CD14-positive monocyte (primary cell): ENCODE measurements at regions not wholly inside any gene's neighbourhood (a gene's known extent, or its start where the extent isn't known, plus 50 kb on each side); places are given as distances from the start of the nearest gene placed in this dataset.

Experiments used
- DNase-seq, 3 donors: peaks; one replicate each; pipeline ENCODE4 v3.0.0-alpha.2; 2011 to 2022
- H2AFZ ChIP-seq: 2 replicates; pipeline ENCODE4 v1.6.0; 2012; ENCODE audit warnings: mild to moderate bottlenecking, low read depth, low read length, inconsistent platforms; ENCODE audit not compliant: insufficient read depth, poor library complexity, severe bottlenecking
- H3K27ac ChIP-seq, 2 donors: 1 replicate in 1 of 2; 2 replicates in 1 of 2; pipeline ENCODE4 v1.5.1; 2012 to 2013; ENCODE audit warnings: low read length in 2 of 2, control low read depth in 1 of 2, inconsistent platforms in 1 of 2, low read depth in 1 of 2, mild to moderate bottlenecking in 1 of 2
- H3K27me3 ChIP-seq, 2 donors: one replicate each; pipeline versions ENCODE4 v1.6.0 to v1.6.1; 2011 to 2013; ENCODE audit warnings: low read length in 2 of 2; ENCODE audit not compliant: control insufficient read depth in 2 of 2, insufficient read depth in 2 of 2
- H3K36me3 ChIP-seq, 2 donors: replicated peaks in 1 of 2; 1 replicate in 1 of 2; 2 replicates in 1 of 2; pipeline versions ENCODE4 v1.5.1 to v1.6.1; 2012 to 2013; ENCODE audit warnings: low read length in 2 of 2, control low read depth in 1 of 2, inconsistent platforms in 1 of 2, mild to moderate bottlenecking in 1 of 2; ENCODE audit not compliant: insufficient read depth in 2 of 2, control insufficient read depth in 1 of 2
- H3K4me1 ChIP-seq, 2 donors: 1 replicate in 1 of 2; 2 replicates in 1 of 2; pipeline versions ENCODE4 v1.5.1 to v1.6.1; 2012 to 2013; ENCODE audit warnings: low read length in 2 of 2, control low read depth in 1 of 2, inconsistent platforms in 1 of 2, mild to moderate bottlenecking in 1 of 2, moderate library complexity in 1 of 2; ENCODE audit not compliant: insufficient read depth in 2 of 2, control insufficient read depth in 1 of 2
- H3K4me2 ChIP-seq: replicated peaks from 2 replicates; pipeline ENCODE3; 2012; ENCODE audit warnings: low read length, moderate library complexity, mild to moderate bottlenecking; ENCODE audit not compliant: poor library complexity, severe bottlenecking; ENCODE audit errors: extremely low read depth
- H3K4me3 ChIP-seq, 3 experiments: fragments of 200-600 bp in 1 of 3; sonication (generic) in 1 of 3; replicated peaks in 1 of 3; 1 replicate in 2 of 3; 2 replicates in 1 of 3; pipeline ENCODE4 v1.5.1; 2011 to 2013; ENCODE audit warnings: low read length in 3 of 3, mild to moderate bottlenecking in 3 of 3, control low read depth in 2 of 3, low read depth in 2 of 3, inconsistent platforms in 1 of 3, moderate library complexity in 1 of 3
- H3K79me2 ChIP-seq: 2 replicates; pipeline ENCODE4 v1.6.0; 2012; ENCODE audit warnings: mild to moderate bottlenecking, control low read depth, inconsistent platforms, low read length, moderate library complexity; ENCODE audit not compliant: insufficient read depth
- H3K9ac ChIP-seq: 2 replicates; pipeline ENCODE4 v1.6.0; 2017; ENCODE audit warnings: low read length, mild to moderate bottlenecking; ENCODE audit not compliant: insufficient read depth, poor library complexity, severe bottlenecking
- H3K9me3 ChIP-seq, 2 donors: replicated peaks in 1 of 2; 1 replicate in 1 of 2; 2 replicates in 1 of 2; pipeline versions ENCODE4 v1.5.1 to v1.6.1; 2012 to 2013; ENCODE audit warnings: low read length in 2 of 2, control low read depth in 1 of 2; ENCODE audit not compliant: control insufficient read depth in 1 of 2, insufficient read depth in 1 of 2
- H4K20me1 ChIP-seq: 2 replicates; pipeline ENCODE4 v1.6.0; 2012; ENCODE audit warnings: mild to moderate bottlenecking, low read length, control low read depth, moderate library complexity; ENCODE audit not compliant: insufficient read depth
- H3K27ac Mint-ChIP-seq, 7 donors: one replicate each; pipeline ENCODE4 v1.8.0; 2020; ENCODE audit warnings: mild to moderate bottlenecking in 7 of 7, mixed read lengths in 7 of 7, moderate library complexity in 6 of 7, inconsistent platforms in 2 of 7
- H3K27me3 Mint-ChIP-seq, 3 donors: one replicate each; pipeline ENCODE4 v1.8.0; 2021 to 2022; ENCODE audit warnings: low read depth in 3 of 3, mild to moderate bottlenecking in 3 of 3, mixed read lengths in 3 of 3, moderate library complexity in 3 of 3, inconsistent platforms in 1 of 3
- H3K36me3 Mint-ChIP-seq, 2 donors: one replicate each; pipeline ENCODE4 v1.8.0; 2020; ENCODE audit warnings: mixed read lengths in 2 of 2, inconsistent platforms in 1 of 2, mild to moderate bottlenecking in 1 of 2
- H3K4me1 Mint-ChIP-seq: one replicate; pipeline ENCODE4 v1.8.0; 2020; ENCODE audit warnings: mild to moderate bottlenecking, mixed read lengths
- H3K4me3 Mint-ChIP-seq, 2 donors: one replicate each; pipeline ENCODE4 v1.8.0; 2020; ENCODE audit warnings: mild to moderate bottlenecking in 2 of 2, mixed read lengths in 2 of 2, moderate library complexity in 1 of 2
- H3K9me3 Mint-ChIP-seq, 7 donors: one replicate each; pipeline ENCODE4 v1.8.0; 2020 to 2022; ENCODE audit warnings: mixed read lengths in 7 of 7, mild to moderate bottlenecking in 6 of 7, moderate library complexity in 6 of 7, inconsistent platforms in 2 of 7
- CTCF ChIP-seq: fragments of 200-600 bp; IDR thresholded peaks from one replicate; pipeline ENCODE4 v1.8.0; 2022; ENCODE audit warnings: antibody characterized with exemption, mild to moderate bottlenecking
- WGBS: methylation state at CpG from one replicate; pipeline ENCODE4 v1.1.5; 2013; ENCODE audit warnings: missing lambda C conversion rate; ENCODE audit not compliant: insufficient coverage; 5-methylcytosine and 5-hydroxymethylcytosine counted together
- intact Hi-C, 2 donors: fragments of 100-400 bp; cut with micrococcal nuclease; formaldehyde crosslinking; loops; one replicate each; pipeline versions ENCODE4 v1.15.0 to v1.15.1; 2023

GRCh38 chr7:18440934-18441333 lies 54.6 kb upstream of the HDAC9 start:
- Histone ChIP-seq H3K4me2 (no peak overlapping the region), H3K4me3 (no peak overlapping the region), H3K9me3 (no peaks in the 10 kb centered on the region), H4K20me1 (peaks cover 70% of the 10 kb centered on the region), H3K9ac (no peak overlapping the region), H3K36me3 (peaks cover 3 to 17% of the 10 kb centered on the region in 2 donors), H3K27me3 (no peaks in the 10 kb centered on the region), H3K79me2 (peaks cover 56% of the 10 kb centered on the region), H2AFZ (no peak overlapping the region), H3K4me1 (no peaks in the 10 kb centered on the region), H3K27ac (no peak overlapping the region)
- Mint-ChIP-seq H3K4me1 (no peaks in the 10 kb centered on the region), H3K36me3 (peaks cover 12 to 31% of the 10 kb centered on the region in 2 donors), H3K9me3 (peaks cover 0 to 2% (median 0%) of the 10 kb centered on the region in 7 donors), H3K27me3 (no peaks in the 10 kb centered on the region), H3K4me3 (no peak overlapping the region), H3K27ac (no peak overlapping the region)
- intact Hi-C loops, result no loop called here
- DNase-seq, result no peak
- no peak for TF ChIP-seq CTCF
- WGBS, result no CpG with 5 or more reads among the region's 2 CpGs

DNA sequence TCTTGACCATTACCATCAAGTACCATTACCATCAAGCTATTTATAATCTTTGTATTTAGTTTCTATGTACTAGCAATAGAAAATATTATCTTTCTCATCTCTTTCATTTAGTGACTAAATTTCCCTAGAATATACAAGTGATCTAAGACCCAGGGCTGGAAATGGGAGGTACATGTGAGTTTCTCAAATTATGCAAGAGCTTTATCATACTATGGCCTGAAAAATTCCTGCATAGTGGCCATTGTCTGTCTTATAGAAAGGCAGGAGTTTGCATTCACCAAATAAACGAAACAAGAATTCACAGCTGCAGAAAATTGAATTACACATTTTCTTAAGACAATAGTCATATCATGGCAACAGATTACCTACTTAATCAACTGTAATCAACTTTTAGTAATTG lies 50.7 kb upstream of the HDAC9 start:
- intact Hi-C loops, result no loop called here
- H3K27ac Mint-ChIP-seq, result no peak overlapping the region
- H3K36me3 Mint-ChIP-seq, result peaks cover 10 to 20% of the 10 kb centered on the region in 2 donors

More for the DNA sequence above, 50.7 kb upstream of the HDAC9 start:
- Mint-ChIP-seq H3K9me3 (peaks cover 0 to 2% (median 0%) of the 10 kb centered on the region in 7 donors), H3K4me1 (no peaks in the 10 kb centered on the region), H3K4me3 (no peak overlapping the region), H3K27me3 (no peaks in the 10 kb centered on the region)
- H3K9ac ChIP-seq, result no peak overlapping the region
- H3K9me3 ChIP-seq, result no peaks in the 10 kb centered on the region
- no CpG with 5 or more reads among the region's 1 CpG for WGBS
- H3K4me3 ChIP-seq, result no peak overlapping the region
- no peak overlapping the region for H3K27ac ChIP-seq
- peaks cover 0 to 11% of the 10 kb centered on the region in 2 donors for H3K36me3 ChIP-seq
- no peak for TF ChIP-seq CTCF
- H4K20me1 ChIP-seq, result peaks cover 71% of the 10 kb centered on the region
- no peaks in the 10 kb centered on the region for H3K4me1 ChIP-seq
- no peak overlapping the region for H2AFZ ChIP-seq
- H3K79me2 ChIP-seq, result peaks cover 47% of the 10 kb centered on the region
- DNase-seq, result no peak
- no peak overlapping the region for H3K4me2 ChIP-seq
- H3K27me3 ChIP-seq, result no peaks in the 10 kb centered on the region
